GM12875 (cell line): ENCODE measurements at regions not wholly inside any gene's neighbourhood (a gene's known extent, or its start where the extent isn't known, plus 50 kb on each side); places are given as distances from the start of the nearest gene placed in this dataset.

Experiments
- H3K4me3 ChIP-seq: one replicate; pipeline ENCODE4 v1.5.1; 2011; ENCODE audit warnings: low read depth, low read length, control low read depth
- CTCF ChIP-seq: IDR thresholded peaks from 2 replicates; pipeline ENCODE4 v1.5.1; 2011; ENCODE audit warnings: low read depth, mild to moderate bottlenecking, control low read depth, inconsistent platforms, low read length, moderate library complexity, borderline replicate concordance; ENCODE audit not compliant: insufficient read depth

- no peak overlapping the region for H3K4me3 ChIP-seq
- TF ChIP-seq CTCF: no peak
Observed at GRCh38 chr2:217035967-217036366, 176.1 kb upstream of the TNP1 start.

- no peak for TF ChIP-seq CTCF
- no peak overlapping the region for H3K4me3 ChIP-seq
Observed at GRCh38 chr2:217033186-217033585, 173.3 kb upstream of the TNP1 start.

- TF ChIP-seq CTCF: no peak
- H3K4me3 ChIP-seq: no peak overlapping the region
Observed at GRCh38 chr2:217031445-217031844, 171.6 kb upstream of the TNP1 start.

- no peak overlapping the region for H3K4me3 ChIP-seq
- no peak for TF ChIP-seq CTCF
Observed at GRCh38 chr2:217030081-217030480, 170.2 kb upstream of the TNP1 start.

- TF ChIP-seq CTCF: no peak
Observed at GRCh38 chr2:217028128-217028527, 168.3 kb upstream of the TNP1 start.

GRCh38 chr2:217027414-217027813 lies 167.6 kb upstream of the TNP1 start:
- no peak for TF ChIP-seq CTCF
- H3K4me3 ChIP-seq: no peak overlapping the region

More at GRCh38 chr2:217028128-217028527, 168.3 kb upstream of the TNP1 start:
- H3K4me3 ChIP-seq: no peak overlapping the region

GRCh38 chr2:217026569-217026968 lies 166.7 kb upstream of the TNP1 start:
- H3K4me3 ChIP-seq: no peak overlapping the region
- no peak for TF ChIP-seq CTCF
